NCI-H526 treated with DMSO at 0.1 percent for 48 hours (cell line): ENCODE measurements at regions not wholly inside any gene's neighbourhood (a gene's known extent, or its start where the extent isn't known, plus 50 kb on each side); places are given as distances from the start of the nearest gene placed in this dataset.
"Not testable (repeated sequence)": the region's sequence is repeated elsewhere in the genome, so short reads cannot be mapped to it uniquely, and the experiment has no call there.

ENCODE experiments used
- DNase-seq: peaks from one replicate; lab custom pipeline; 2025; lab: John Stamatoyannopoulos, UW

GRCh38 chr2:107466241-107466640 is 360.5 kb upstream of the RGPD4 start:
- DNase-seq = no peak

- DNase-seq = no peak
Measured at GRCh38 chr2:107466984-107467773, 359.5 kb upstream of the RGPD4 start.

- no peak for DNase-seq
Measured at GRCh38 chr2:107469437-107469995, 357.2 kb upstream of the RGPD4 start.

- no peak for DNase-seq
Measured at GRCh38 chr2:107473150-107473549, 353.5 kb upstream of the RGPD4 start.

- no peak for DNase-seq
Measured at GRCh38 chr2:107475859-107476258, 350.8 kb upstream of the RGPD4 start.

GRCh38 chr2:107502539-107502938 is 324.2 kb upstream of the RGPD4 start:
- no peak for DNase-seq

- no peak for DNase-seq
Measured at GRCh38 chr2:107511970-107512789, 314.5 kb upstream of the RGPD4 start.

GRCh38 chr2:107525406-107525805 is 301.3 kb upstream of the RGPD4 start:
- DNase-seq = no peak

- no peak for DNase-seq
Measured at GRCh38 chr2:107529146-107529545, 297.5 kb upstream of the RGPD4 start.

GRCh38 chr2:107530046-107530445 is 296.6 kb upstream of the RGPD4 start:
- DNase-seq = no peak

- no peak for DNase-seq
Measured at GRCh38 chr2:107534926-107535325, 291.8 kb upstream of the RGPD4 start.

- not testable (repeated sequence) for DNase-seq
Measured at GRCh38 chr2:107535905-107536689, 290.6 kb upstream of the RGPD4 start.

- no peak for DNase-seq
Measured at GRCh38 chr2:107542314-107542740, 284.4 kb upstream of the RGPD4 start.

- no peak for DNase-seq
Measured at GRCh38 chr2:107543793-107544192, 282.9 kb upstream of the RGPD4 start.

- DNase-seq = no peak
Measured at GRCh38 chr2:107545066-107545465, 281.6 kb upstream of the RGPD4 start.

GRCh38 chr2:107545851-107546250 is 280.8 kb upstream of the RGPD4 start:
- DNase-seq = no peak

- DNase-seq = no peak
Measured at GRCh38 chr2:107548216-107548615, 278.5 kb upstream of the RGPD4 start.

- no peak for DNase-seq
Measured at GRCh38 chr2:107553046-107553445, 273.6 kb upstream of the RGPD4 start.

GRCh38 chr2:107553539-107553938 is 273.2 kb upstream of the RGPD4 start:
- no peak for DNase-seq

GRCh38 chr2:107556038-107556627 is 270.6 kb upstream of the RGPD4 start:
- no peak for DNase-seq

GRCh38 chr2:107558295-107558694 is 268.4 kb upstream of the RGPD4 start:
- DNase-seq = no peak

GRCh38 chr2:107569496-107569895 is 257.2 kb upstream of the RGPD4 start:
- no peak for DNase-seq
